ENCODE measurements at regions not wholly inside any gene's neighbourhood (a gene's known extent, or its start where the extent isn't known, plus 50 kb on each side); places are given as distances from the start of the nearest gene placed in this dataset.

- H3K79me2 ChIP-seq (ENCODE audit: control insufficient read depth, low read length) = no peaks in the 10 kb centered on the region
- TF ChIP-seq CTCF (IDR thresholded peaks at IDR 0.05; ENCODE audit: low read depth, low read length, poor library complexity, severe bottlenecking) = no peak
- TF ChIP-seq EZH2phosphoT487 (IDR thresholded peaks at IDR 0.05; ENCODE audit: borderline replicate concordance, low read length) = no peak
- no peaks in the 10 kb centered on the region for H3K27me3 ChIP-seq (ENCODE audit: control insufficient read depth, low read length)
- no peaks in the 10 kb centered on the region for H3K9me2 ChIP-seq (replicated peaks; ENCODE audit: control insufficient read depth, low read length)
- H3K4me2 ChIP-seq (ENCODE audit: low read length) = no peak overlapping the region
- H3K36me3 ChIP-seq (ENCODE audit: control insufficient read depth, low read length) = no peaks in the 10 kb centered on the region
- no peak overlapping the region for H3K4me3 ChIP-seq (ENCODE audit: low read length)
- no peaks in the 10 kb centered on the region for H3K4me1 ChIP-seq (ENCODE audit: control insufficient read depth, low read length)
- H3K9me3 ChIP-seq (ENCODE audit: control insufficient read depth, insufficient read depth, low read length) = no peaks in the 10 kb centered on the region
- H4K20me1 ChIP-seq (ENCODE audit: control insufficient read depth, insufficient read depth, low read depth, low read length) = no peaks in the 10 kb centered on the region
- no peak overlapping the region for H3K27ac ChIP-seq (ENCODE audit: low read depth, low read length)
- no peaks in the 10 kb centered on the region for H3F3A ChIP-seq (ENCODE audit: control insufficient read depth, insufficient read depth)
Observed at GRCh38 chr2:215527736-215528135, 91.9 kb upstream of the FN1 start.

- no peak overlapping the region for H3K27ac ChIP-seq (ENCODE audit: low read depth, low read length)
- TF ChIP-seq EZH2phosphoT487 (IDR thresholded peaks at IDR 0.05; ENCODE audit: borderline replicate concordance, low read length) (no peak), CTCF (IDR thresholded peaks at IDR 0.05; ENCODE audit: low read depth, low read length, poor library complexity, severe bottlenecking) (no peak)
- H3K9me3 ChIP-seq (ENCODE audit: control insufficient read depth, insufficient read depth, low read length) = no peaks in the 10 kb centered on the region
- no peaks in the 10 kb centered on the region for H3K27me3 ChIP-seq (ENCODE audit: control insufficient read depth, low read length)
- no peaks in the 10 kb centered on the region for H3K9me2 ChIP-seq (replicated peaks; ENCODE audit: control insufficient read depth, low read length)
- H3K4me3 ChIP-seq (ENCODE audit: low read length) = no peak overlapping the region
- no peaks in the 10 kb centered on the region for H3F3A ChIP-seq (ENCODE audit: control insufficient read depth, insufficient read depth)
- H4K20me1 ChIP-seq (ENCODE audit: control insufficient read depth, insufficient read depth, low read depth, low read length) = no peaks in the 10 kb centered on the region
- no peak overlapping the region for H3K4me2 ChIP-seq (ENCODE audit: low read length)
- no peaks in the 10 kb centered on the region for H3K36me3 ChIP-seq (ENCODE audit: control insufficient read depth, low read length)
- H3K4me1 ChIP-seq (ENCODE audit: control insufficient read depth, low read length) = no peaks in the 10 kb centered on the region
- no peaks in the 10 kb centered on the region for H3K79me2 ChIP-seq (ENCODE audit: control insufficient read depth, low read length)
Observed at GRCh38 chr2:215526341-215526740, 90.5 kb upstream of the FN1 start.

GRCh38 chr2:215522237-215522636, 86.4 kb upstream of the FN1 start:
- H4K20me1 ChIP-seq (ENCODE audit: control insufficient read depth, insufficient read depth, low read depth, low read length) = no peaks in the 10 kb centered on the region
- H3K4me1 ChIP-seq (ENCODE audit: control insufficient read depth, low read length) = no peaks in the 10 kb centered on the region
- H3K27ac ChIP-seq (ENCODE audit: low read depth, low read length) = no peak overlapping the region
- TF ChIP-seq CTCF (IDR thresholded peaks at IDR 0.05; ENCODE audit: low read depth, low read length, poor library complexity, severe bottlenecking) (no peak), EZH2phosphoT487 (IDR thresholded peaks at IDR 0.05; ENCODE audit: borderline replicate concordance, low read length) (no peak)
- H3K4me2 ChIP-seq (ENCODE audit: low read length) = no peak overlapping the region
- no peaks in the 10 kb centered on the region for H3K9me2 ChIP-seq (replicated peaks; ENCODE audit: control insufficient read depth, low read length)
- H3K36me3 ChIP-seq (ENCODE audit: control insufficient read depth, low read length) = no peaks in the 10 kb centered on the region
- H3F3A ChIP-seq (ENCODE audit: control insufficient read depth, insufficient read depth) = no peaks in the 10 kb centered on the region
- no peak overlapping the region for H3K4me3 ChIP-seq (ENCODE audit: low read length)
- no peaks in the 10 kb centered on the region for H3K27me3 ChIP-seq (ENCODE audit: control insufficient read depth, low read length)
- no peaks in the 10 kb centered on the region for H3K79me2 ChIP-seq (ENCODE audit: control insufficient read depth, low read length)
- H3K9me3 ChIP-seq (ENCODE audit: control insufficient read depth, insufficient read depth, low read length) = no peaks in the 10 kb centered on the region

GRCh38 chr2:215521031-215521430, 85.2 kb upstream of the FN1 start:
- Histone ChIP-seq H3K4me3 (ENCODE audit: low read length) (no peak overlapping the region), H3K9me3 (ENCODE audit: control insufficient read depth, insufficient read depth, low read length) (no peaks in the 10 kb centered on the region), H3K4me1 (ENCODE audit: control insufficient read depth, low read length) (no peaks in the 10 kb centered on the region), H3K4me2 (ENCODE audit: low read length) (no peak overlapping the region), H3K36me3 (ENCODE audit: control insufficient read depth, low read length) (no peaks in the 10 kb centered on the region), H3K27me3 (ENCODE audit: control insufficient read depth, low read length) (no peaks in the 10 kb centered on the region), H4K20me1 (ENCODE audit: control insufficient read depth, insufficient read depth, low read depth, low read length) (no peaks in the 10 kb centered on the region), H3K27ac (ENCODE audit: low read depth, low read length) (no peak overlapping the region), H3K9me2 (replicated peaks; ENCODE audit: control insufficient read depth, low read length) (no peaks in the 10 kb centered on the region), H3K79me2 (ENCODE audit: control insufficient read depth, low read length) (no peaks in the 10 kb centered on the region), H3F3A (ENCODE audit: control insufficient read depth, insufficient read depth) (no peaks in the 10 kb centered on the region)
- TF ChIP-seq EZH2phosphoT487 (IDR thresholded peaks at IDR 0.05; ENCODE audit: borderline replicate concordance, low read length) = no peak
- no peak for TF ChIP-seq CTCF (IDR thresholded peaks at IDR 0.05; ENCODE audit: low read depth, low read length, poor library complexity, severe bottlenecking)

Data from DOHH2 (cell line).